ENCODE measurements at regions not wholly inside any gene's neighbourhood (a gene's known extent, or its start where the extent isn't known, plus 50 kb on each side); places are given as distances from the start of the nearest gene placed in this dataset.

DNA sequence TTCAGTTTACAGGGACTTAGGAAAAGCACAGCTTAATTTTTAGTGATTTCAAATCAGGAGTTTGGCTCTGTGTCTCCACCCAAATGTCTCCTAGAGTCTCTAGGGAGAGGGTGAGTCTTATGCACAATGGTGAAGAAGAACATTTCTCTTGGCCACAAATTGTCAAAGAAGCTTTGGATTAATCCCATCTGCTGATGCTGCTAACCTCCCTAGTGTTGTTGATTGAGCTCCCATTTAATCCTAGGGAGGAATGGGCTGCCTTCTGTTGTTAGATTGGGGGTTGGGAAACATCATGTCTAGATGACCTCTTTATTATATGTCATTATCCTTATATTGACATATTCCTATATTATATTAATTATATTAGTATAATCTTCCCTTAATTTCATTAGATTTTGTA is 50.0 kb upstream of the PASD1 start:
- TF ChIP-seq, protein P1, sequence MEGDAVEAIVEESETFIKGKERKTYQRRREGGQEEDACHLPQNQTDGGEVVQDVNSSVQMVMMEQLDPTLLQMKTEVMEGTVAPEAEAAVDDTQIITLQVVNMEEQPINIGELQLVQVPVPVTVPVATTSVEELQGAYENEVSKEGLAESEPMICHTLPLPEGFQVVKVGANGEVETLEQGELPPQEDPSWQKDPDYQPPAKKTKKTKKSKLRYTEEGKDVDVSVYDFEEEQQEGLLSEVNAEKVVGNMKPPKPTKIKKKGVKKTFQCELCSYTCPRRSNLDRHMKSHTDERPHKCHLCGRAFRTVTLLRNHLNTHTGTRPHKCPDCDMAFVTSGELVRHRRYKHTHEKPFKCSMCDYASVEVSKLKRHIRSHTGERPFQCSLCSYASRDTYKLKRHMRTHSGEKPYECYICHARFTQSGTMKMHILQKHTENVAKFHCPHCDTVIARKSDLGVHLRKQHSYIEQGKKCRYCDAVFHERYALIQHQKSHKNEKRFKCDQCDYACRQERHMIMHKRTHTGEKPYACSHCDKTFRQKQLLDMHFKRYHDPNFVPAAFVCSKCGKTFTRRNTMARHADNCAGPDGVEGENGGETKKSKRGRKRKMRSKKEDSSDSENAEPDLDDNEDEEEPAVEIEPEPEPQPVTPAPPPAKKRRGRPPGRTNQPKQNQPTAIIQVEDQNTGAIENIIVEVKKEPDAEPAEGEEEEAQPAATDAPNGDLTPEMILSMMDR (IDR thresholded peaks at IDR 0.05), result no peak
- no peak for TF ChIP-seq POLR2A (IDR thresholded peaks at IDR 0.05)

Data from adrenal gland (tissue), 5 donors.